Choroid plexus epithelial cell (primary cell): ENCODE measurements at regions not wholly inside any gene's neighbourhood (a gene's known extent, or its start where the extent isn't known, plus 50 kb on each side); places are given as distances from the start of the nearest gene placed in this dataset.
"Not testable (repeated sequence)": the region's sequence is repeated elsewhere in the genome, so short reads cannot be mapped to it uniquely, and the experiment has no call there.

Experiments used
- DNase-seq: peaks from one replicate; pipeline ENCODE4 v3.0.0-alpha.2; 2010; ENCODE audit warnings: low read depth
- H3K4me3 ChIP-seq: 2 replicates; pipeline ENCODE4 v1.5.1; 2011; ENCODE audit warnings: low read depth, mild to moderate bottlenecking, control low read depth, low read length, moderate library complexity
- CTCF ChIP-seq: conservative IDR thresholded peaks from 2 replicates; pipeline ENCODE4 v1.5.1; 2011; ENCODE audit warnings: low read depth, mild to moderate bottlenecking, control low read depth, inconsistent platforms, low read length, moderate library complexity

GRCh38 chr12:76939701-76940100 is 60.9 kb upstream of the CSRP2 start:
- no peak for DNase-seq
- TF ChIP-seq CTCF = no peak
- no peak overlapping the region for H3K4me3 ChIP-seq

GRCh38 chr12:76936275-76937193 is 57.7 kb upstream of the CSRP2 start:
- no peak overlapping the region for H3K4me3 ChIP-seq
- DNase-seq = no peak
- TF ChIP-seq CTCF = no peak

- not testable (repeated sequence) for H3K4me3 ChIP-seq, DNase-seq
Observed at GRCh38 chr12:76933392-76933791, 54.6 kb upstream of the CSRP2 start.

- TF ChIP-seq CTCF = no peak
- DNase-seq = no peak
- no peak overlapping the region for H3K4me3 ChIP-seq
Observed at GRCh38 chr12:76929499-76929898, 50.7 kb upstream of the CSRP2 start.
